H1 (cell line): ENCODE measurements at regions not wholly inside any gene's neighbourhood (a gene's known extent, or its start where the extent isn't known, plus 50 kb on each side); places are given as distances from the start of the nearest gene placed in this dataset.

Experiments
- BRCA1 ChIP-seq: IDR thresholded peaks from 2 replicates; pipeline ENCODE4 v1.6.1; 2012; ENCODE audit warnings: low read depth, low read length, improper control_type of control experiment
- CBX5 ChIP-seq: fragments of 300-800, 300-1000 bp; sonication (generic); IDR thresholded peaks from 2 replicates; pipeline ENCODE4 v1.7.1; 2016; ENCODE audit warnings: antibody characterized with exemption, low read length, low read depth
- CBX8 ChIP-seq: fragments of 300-800, 300-1000 bp; sonication (generic); IDR thresholded peaks from 2 replicates; pipeline ENCODE4 v1.7.1; 2016; ENCODE audit warnings: low read depth, low read length, borderline replicate concordance
- CHD7 ChIP-seq: fragments of 300-600 bp; sonication (generic); IDR thresholded peaks from 2 replicates; pipeline ENCODE4 v1.7.1; 2012; ENCODE audit warnings: low read length, moderate library complexity, mild to moderate bottlenecking, inconsistent platforms; ENCODE audit not compliant: insufficient replicate concordance
- KDM1A ChIP-seq: fragments of 200-600, 300-600 bp; sonication (generic); IDR thresholded peaks from 2 replicates; pipeline ENCODE4 v1.7.1; 2016; ENCODE audit warnings: mild to moderate bottlenecking, low read length, borderline replicate concordance
- MAFK ChIP-seq: IDR thresholded peaks from 2 replicates; pipeline ENCODE4 v1.6.1; 2012; ENCODE audit warnings: low read depth, mild to moderate bottlenecking, improper control_type of control experiment, low read length
- RAD21 ChIP-seq, 2 experiments: IDR thresholded peaks in 1 of 2; conservative IDR thresholded peaks in 1 of 2; 2 replicates each; pipeline ENCODE4 v1.6.1; 2011; ENCODE audit warnings: low read depth in 2 of 2, low read length in 2 of 2, improper control_type of control experiment in 1 of 2, inconsistent platforms in 1 of 2, mild to moderate bottlenecking in 1 of 2, moderate library complexity in 1 of 2
- SIX5 ChIP-seq: IDR thresholded peaks from 2 replicates; pipeline ENCODE4 v1.6.1; 2011; ENCODE audit warnings: mild to moderate bottlenecking, low read depth, low read length
- TEAD4 ChIP-seq: IDR thresholded peaks from 2 replicates; pipeline ENCODE4 v1.6.1; 2012; ENCODE audit warnings: low read depth, low read length, inconsistent platforms, mixed read lengths

DNA sequence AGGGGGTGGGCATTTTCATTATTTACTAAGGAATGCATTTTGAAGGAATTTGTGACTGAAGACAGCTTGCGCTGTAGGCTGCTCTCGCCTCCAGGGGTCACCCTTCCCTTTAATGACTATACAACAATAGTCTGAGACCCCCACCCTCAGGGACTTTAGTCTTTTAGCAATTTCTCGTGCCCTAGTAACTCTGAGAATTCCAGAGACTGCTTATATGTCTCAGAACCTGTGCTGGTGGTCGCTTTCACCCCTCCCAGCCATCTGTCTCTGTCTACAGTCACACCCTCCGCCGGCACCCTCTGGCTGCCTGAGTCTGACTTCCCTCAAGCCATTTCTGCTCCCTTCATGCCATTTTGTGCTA lies 671.4 kb downstream of the NR2F1-AS1 start (continued):
- no peak for TF ChIP-seq CHD7
- no peak for TF ChIP-seq BRCA1
- no peak for TF ChIP-seq KDM1A
- peak; percentile 51; the same call in 1 of the 2 replicates for TF ChIP-seq TEAD4
- no peak for TF ChIP-seq CBX5
- TF ChIP-seq SIX5 = no peak
- no peak for TF ChIP-seq MAFK
- TF ChIP-seq CBX8 = no peak
- TF ChIP-seq RAD21 (IDR thresholded peaks at IDR 0.05 in 1 of 2, conservative IDR thresholded peaks at IDR 0.05 in 1 of 2; ENCODE audit: low read depth in 2 of 2, low read length in 2 of 2) = peak; percentile 85 to 86
